PC-3 (cell line): ENCODE measurements at regions not wholly inside any gene's neighbourhood (a gene's known extent, or its start where the extent isn't known, plus 50 kb on each side); places are given as distances from the start of the nearest gene placed in this dataset.

Source experiments
- EZH2 ChIP-seq: fragments of 300-600 bp; sonication (generic); IDR thresholded peaks from one replicate; pipeline ENCODE4 v1.6.1; 2017; ENCODE audit warnings: antibody characterized with exemption, mild to moderate bottlenecking, low read length; ENCODE audit not compliant: unreplicated experiment
- EZH2phosphoT487 ChIP-seq: fragments of 300-600 bp; sonication (generic); IDR thresholded peaks from 2 replicates; pipeline ENCODE4 v1.6.1; 2018; ENCODE audit warnings: mild to moderate bottlenecking, antibody characterized with exemption, low read length, borderline replicate concordance
- TF ChIP-seq, protein P1 (sequence below): fragments of 300-600 bp; sonication (generic); conservative IDR thresholded peaks from 2 replicates; pipeline ENCODE4 v1.5.1; 2017; ENCODE audit warnings: antibody characterized with exemption, low read depth, mild to moderate bottlenecking, low read length

DNA sequence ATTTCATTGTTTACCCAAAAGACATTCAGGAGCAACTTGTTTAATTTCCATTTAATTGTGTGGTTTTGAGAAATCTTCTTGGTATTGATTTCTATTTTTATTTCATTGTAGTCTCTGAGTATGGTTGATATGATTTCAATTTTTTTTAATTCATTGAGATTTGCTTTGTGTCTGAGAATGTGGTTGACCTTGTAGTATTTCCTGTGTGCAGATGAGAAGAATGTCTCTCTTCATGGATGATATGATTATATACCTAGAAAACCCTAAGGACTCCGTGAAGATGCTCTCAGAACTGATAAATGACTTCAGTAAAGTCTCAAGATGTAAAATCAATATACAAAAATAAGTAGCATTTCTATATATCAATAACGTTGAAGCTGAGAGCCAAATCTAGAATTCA, 202.4 kb upstream of the CDH9 start:
- TF ChIP-seq, protein P1, sequence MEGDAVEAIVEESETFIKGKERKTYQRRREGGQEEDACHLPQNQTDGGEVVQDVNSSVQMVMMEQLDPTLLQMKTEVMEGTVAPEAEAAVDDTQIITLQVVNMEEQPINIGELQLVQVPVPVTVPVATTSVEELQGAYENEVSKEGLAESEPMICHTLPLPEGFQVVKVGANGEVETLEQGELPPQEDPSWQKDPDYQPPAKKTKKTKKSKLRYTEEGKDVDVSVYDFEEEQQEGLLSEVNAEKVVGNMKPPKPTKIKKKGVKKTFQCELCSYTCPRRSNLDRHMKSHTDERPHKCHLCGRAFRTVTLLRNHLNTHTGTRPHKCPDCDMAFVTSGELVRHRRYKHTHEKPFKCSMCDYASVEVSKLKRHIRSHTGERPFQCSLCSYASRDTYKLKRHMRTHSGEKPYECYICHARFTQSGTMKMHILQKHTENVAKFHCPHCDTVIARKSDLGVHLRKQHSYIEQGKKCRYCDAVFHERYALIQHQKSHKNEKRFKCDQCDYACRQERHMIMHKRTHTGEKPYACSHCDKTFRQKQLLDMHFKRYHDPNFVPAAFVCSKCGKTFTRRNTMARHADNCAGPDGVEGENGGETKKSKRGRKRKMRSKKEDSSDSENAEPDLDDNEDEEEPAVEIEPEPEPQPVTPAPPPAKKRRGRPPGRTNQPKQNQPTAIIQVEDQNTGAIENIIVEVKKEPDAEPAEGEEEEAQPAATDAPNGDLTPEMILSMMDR: no peak
- no peak for TF ChIP-seq EZH2phosphoT487
- no peak for TF ChIP-seq EZH2
